NCI-H146 treated with DMSO at 0.1 percent for 48 hours (cell line): ENCODE measurements at regions not wholly inside any gene's neighbourhood (a gene's known extent, or its start where the extent isn't known, plus 50 kb on each side); places are given as distances from the start of the nearest gene placed in this dataset.
"Not testable (repeated sequence)": the region's sequence is repeated elsewhere in the genome, so short reads cannot be mapped to it uniquely, and the experiment has no call there.

Experiments
- DNase-seq: peaks from one replicate; lab custom pipeline; 2025; ENCODE audit not compliant: unreplicated experiment; lab: John Stamatoyannopoulos, UW

GRCh38 chr1:232357416-232357815 is 272.5 kb downstream of the SIPA1L2 start:
- DNase-seq = no peak

- DNase-seq = no peak
These were observed 274.5 kb downstream of the SIPA1L2 start for GRCh38 chr1:232355162-232356006.

- no peak for DNase-seq
These were observed 276.9 kb downstream of the SIPA1L2 start for GRCh38 chr1:232353001-232353400.

- no peak for DNase-seq
These were observed 277.6 kb downstream of the SIPA1L2 start for GRCh38 chr1:232352366-232352765.

- DNase-seq = no peak
These were observed 278.6 kb downstream of the SIPA1L2 start for GRCh38 chr1:232351335-232351734.

GRCh38 chr1:232346844-232347243 is 283.1 kb downstream of the SIPA1L2 start:
- DNase-seq = no peak

GRCh38 chr1:232344791-232345399 is 285.0 kb downstream of the SIPA1L2 start:
- no peak for DNase-seq

GRCh38 chr1:232344186-232344585 is 285.7 kb downstream of the SIPA1L2 start:
- DNase-seq = not testable (repeated sequence)

GRCh38 chr1:232340446-232340845 is 289.5 kb downstream of the SIPA1L2 start:
- DNase-seq = no peak

GRCh38 chr1:232339073-232339472 is 290.9 kb downstream of the SIPA1L2 start:
- no peak for DNase-seq

GRCh38 chr1:232335741-232336293 is 294.1 kb downstream of the SIPA1L2 start:
- no peak for DNase-seq

GRCh38 chr1:232335261-232335660 is 294.7 kb downstream of the SIPA1L2 start:
- DNase-seq = no peak

GRCh38 chr1:232334811-232335210 is 295.1 kb downstream of the SIPA1L2 start:
- DNase-seq = no peak

- DNase-seq = no peak
These were observed 295.7 kb downstream of the SIPA1L2 start for GRCh38 chr1:232334246-232334645.

- DNase-seq = no peak
These were observed 296.5 kb downstream of the SIPA1L2 start for GRCh38 chr1:232333419-232333767.

GRCh38 chr1:232332710-232333418 is 297.1 kb downstream of the SIPA1L2 start:
- not testable (repeated sequence) for DNase-seq

GRCh38 chr1:232329103-232329813 is 300.7 kb downstream of the SIPA1L2 start:
- no peak for DNase-seq

- DNase-seq = no peak
These were observed 301.3 kb downstream of the SIPA1L2 start for GRCh38 chr1:232328486-232329102.

- DNase-seq = peak; percentile 64
These were observed 302.0 kb downstream of the SIPA1L2 start for GRCh38 chr1:232327899-232328298.

GRCh38 chr1:232327269-232327668 is 302.7 kb downstream of the SIPA1L2 start:
- DNase-seq = no peak
